Naive B cell (primary cell): ENCODE measurements at regions not wholly inside any gene's neighbourhood (a gene's known extent, or its start where the extent isn't known, plus 50 kb on each side); places are given as distances from the start of the nearest gene placed in this dataset.

Experiments used
- ATAC-seq, 2 donors: fragments of 150-1000 bp; cut with Tn5 transposase; 2 replicates each; pipeline ENCODE4 v1.10.0; 2021; ENCODE audit warnings: low read depth in 2 of 2, mild to moderate bottlenecking in 2 of 2, moderate library complexity in 2 of 2
- DNase-seq: peaks from one replicate; pipeline ENCODE4 v3.0.0; 2022
- H3K27ac Mint-ChIP-seq, 6 donors: one replicate each; pipeline ENCODE4 v1.8.0; 2020 to 2022; ENCODE audit warnings: mild to moderate bottlenecking in 6 of 6, mixed read lengths in 6 of 6, moderate library complexity in 5 of 6, inconsistent platforms in 2 of 6
- H3K27me3 Mint-ChIP-seq, 3 donors: one replicate each; pipeline ENCODE4 v1.8.0; 2021 to 2022; ENCODE audit warnings: mixed read lengths in 3 of 3, mild to moderate bottlenecking in 1 of 3
- H3K36me3 Mint-ChIP-seq, 2 donors: one replicate each; pipeline ENCODE4 v1.8.0; 2020 to 2022; ENCODE audit warnings: mixed read lengths in 2 of 2, inconsistent platforms in 1 of 2, mild to moderate bottlenecking in 1 of 2
- H3K4me1 Mint-ChIP-seq, 3 donors: one replicate each; pipeline ENCODE4 v1.8.0; 2020 to 2022; ENCODE audit warnings: mixed read lengths in 3 of 3, inconsistent platforms in 1 of 3, mild to moderate bottlenecking in 1 of 3, moderate library complexity in 1 of 3
- H3K4me3 Mint-ChIP-seq, 8 donors: one replicate each; pipeline ENCODE4 v1.8.0; 2020 to 2022; ENCODE audit warnings: mild to moderate bottlenecking in 8 of 8, mixed read lengths in 8 of 8, moderate library complexity in 8 of 8, inconsistent platforms in 2 of 8
- H3K9me3 Mint-ChIP-seq, 7 donors: one replicate each; pipeline ENCODE4 v1.8.0; 2020 to 2022; ENCODE audit warnings: mixed read lengths in 7 of 7, mild to moderate bottlenecking in 5 of 7, inconsistent platforms in 2 of 7, moderate library complexity in 1 of 7

DNA sequence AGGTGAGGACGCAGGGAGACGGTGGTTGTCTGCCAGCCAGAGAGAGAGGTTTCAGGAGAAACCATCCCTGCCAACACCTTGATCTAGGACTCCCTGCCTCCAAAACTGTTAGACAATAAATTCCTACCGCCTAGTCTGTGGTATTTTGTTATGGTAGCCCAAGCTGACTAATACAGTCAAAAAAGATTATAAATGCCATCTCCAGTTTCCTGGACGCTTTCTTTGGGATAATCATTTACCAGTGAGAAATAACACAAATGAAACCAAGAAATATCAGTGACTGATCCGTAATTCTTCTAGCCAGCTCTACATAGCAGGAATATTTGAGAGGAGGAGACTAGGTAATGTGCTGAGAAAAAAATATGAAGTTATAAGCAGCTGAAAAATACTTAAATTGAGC, 707.8 kb upstream of the LMCD1 start:
- no peaks in the 10 kb centered on the region for H3K4me1 Mint-ChIP-seq
- no peak for DNase-seq
- ATAC-seq, result no peak
- no peak overlapping the region for H3K4me3 Mint-ChIP-seq
- H3K9me3 Mint-ChIP-seq, result peaks cover 0 to 7% (median 1%) of the 10 kb centered on the region in 7 donors
- H3K36me3 Mint-ChIP-seq, result no peaks in the 10 kb centered on the region
- no peak overlapping the region for H3K27ac Mint-ChIP-seq
- no peaks in the 10 kb centered on the region for H3K27me3 Mint-ChIP-seq

DNA sequence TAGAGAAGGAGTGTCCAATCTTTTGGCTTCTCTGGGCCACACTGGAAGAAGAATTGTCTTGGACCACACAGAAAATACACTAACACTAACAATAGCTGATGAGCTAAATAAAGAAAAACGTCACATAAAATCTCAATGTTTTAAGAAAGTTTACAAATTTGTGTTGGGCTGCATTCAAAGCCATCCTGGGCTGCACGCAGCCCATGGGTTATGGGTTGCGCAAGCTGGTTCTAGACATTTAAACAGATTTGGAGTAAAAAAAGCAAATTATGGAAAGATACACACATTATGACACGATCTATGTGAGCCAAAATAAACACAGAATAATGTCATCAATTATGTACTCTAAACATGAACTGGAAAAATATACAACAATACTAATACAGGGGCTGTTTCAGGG, 703.3 kb upstream of the LMCD1 start:
- Mint-ChIP-seq H3K4me1 (no peaks in the 10 kb centered on the region), H3K27ac (no peak overlapping the region), H3K27me3 (no peaks in the 10 kb centered on the region), H3K4me3 (no peak overlapping the region), H3K36me3 (no peaks in the 10 kb centered on the region), H3K9me3 (peaks cover 0 to 3% (median 0%) of the 10 kb centered on the region in 7 donors)
- DNase-seq (no peak), ATAC-seq (no peak)

DNA sequence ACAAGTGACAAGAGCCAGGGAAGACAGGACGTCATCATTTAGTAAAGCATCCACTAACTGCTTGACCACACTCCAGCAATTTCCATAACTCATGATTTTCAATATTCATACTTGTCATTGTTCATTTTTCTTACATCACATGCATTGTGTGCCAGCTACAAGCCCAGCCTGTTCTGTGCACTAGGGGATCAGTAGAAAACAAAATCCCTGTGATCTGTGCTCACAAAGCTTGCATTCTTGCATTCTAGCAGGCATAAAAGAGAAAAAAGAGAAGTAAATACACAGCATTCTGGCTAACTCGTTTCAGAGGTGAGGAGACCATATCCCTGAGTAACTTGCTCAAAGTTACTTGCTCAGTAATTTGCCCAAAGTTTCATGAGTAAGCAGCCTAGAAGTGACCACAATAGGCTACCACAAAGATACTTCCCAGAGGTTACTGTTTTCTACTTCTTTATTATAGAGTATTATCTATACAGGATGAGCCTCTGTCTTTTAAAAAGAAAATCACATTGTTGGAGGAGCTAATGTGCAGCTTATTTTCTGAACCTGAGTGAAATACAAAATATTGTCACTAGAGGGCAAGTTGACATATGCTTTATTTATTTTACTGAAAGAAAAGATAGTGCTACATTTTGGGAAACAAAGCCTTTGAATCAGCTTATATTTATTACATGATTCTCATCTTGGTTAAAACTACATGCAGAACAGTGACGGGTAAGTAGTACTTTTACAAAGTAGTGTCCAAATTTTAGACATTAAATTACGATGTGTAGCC, 701.4 kb upstream of the LMCD1 start:
- no peaks in the 10 kb centered on the region for H3K4me1 Mint-ChIP-seq

DNA sequence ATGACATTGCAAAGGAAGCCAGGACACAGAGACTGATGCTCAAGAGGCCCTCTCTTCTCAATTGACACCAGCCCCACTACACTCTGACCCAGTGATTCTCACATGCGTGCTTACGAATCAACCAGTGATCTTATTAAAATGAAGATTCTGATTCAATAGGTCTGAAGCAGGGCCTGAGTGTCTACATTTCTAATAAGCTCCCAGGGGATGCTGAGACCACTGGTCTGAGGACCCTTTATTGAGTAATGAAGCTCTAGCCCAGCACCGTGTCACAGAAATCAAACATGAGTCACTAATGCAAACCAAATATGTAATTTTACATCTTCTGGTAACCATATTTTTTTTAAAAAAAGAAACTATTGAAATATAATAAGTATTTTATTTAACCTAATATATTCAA, 689.1 kb upstream of the LMCD1 start:
- ATAC-seq (no peak), DNase-seq (no peak)
- Mint-ChIP-seq H3K36me3 (no peaks in the 10 kb centered on the region), H3K27ac (no peak overlapping the region), H3K27me3 (no peaks in the 10 kb centered on the region), H3K9me3 (peaks cover 0 to 13% (median 2%) of the 10 kb centered on the region in 7 donors), H3K4me3 (no peak overlapping the region), H3K4me1 (no peaks in the 10 kb centered on the region)

More for the DNA sequence above, 701.4 kb upstream of the LMCD1 start:
- DNase-seq (no peak), ATAC-seq (no peak)
- no peaks in the 10 kb centered on the region for H3K27me3 Mint-ChIP-seq
- peaks cover 0 to 2% (median 0%) of the 10 kb centered on the region in 7 donors for H3K9me3 Mint-ChIP-seq
- H3K36me3 Mint-ChIP-seq, result no peaks in the 10 kb centered on the region
- no peak overlapping the region for H3K27ac Mint-ChIP-seq
- H3K4me3 Mint-ChIP-seq, result no peak overlapping the region

DNA sequence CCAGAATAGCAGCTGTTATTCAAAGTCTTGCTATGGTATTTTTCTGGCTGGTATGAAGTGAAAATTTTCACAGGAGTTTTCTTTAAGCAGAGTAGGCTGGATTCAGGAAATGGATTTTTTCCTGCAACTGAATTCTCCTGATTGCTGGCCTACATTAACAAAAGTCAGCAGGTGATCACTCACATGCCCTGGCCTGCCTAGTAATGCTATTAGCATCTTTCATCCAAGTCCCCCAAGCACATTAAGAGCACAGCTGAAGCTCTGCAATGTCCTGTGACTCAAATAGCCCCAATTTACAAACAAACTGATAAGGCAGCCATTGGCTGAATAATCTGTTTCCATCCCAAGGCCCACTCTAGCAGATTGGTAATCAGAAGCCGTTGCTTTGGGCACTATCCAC, 688.3 kb upstream of the LMCD1 start:
- Mint-ChIP-seq H3K9me3 (peaks cover 0 to 18% (median 2%) of the 10 kb centered on the region in 7 donors), H3K4me3 (no peak overlapping the region), H3K27ac (no peak overlapping the region), H3K27me3 (no peaks in the 10 kb centered on the region), H3K36me3 (no peaks in the 10 kb centered on the region), H3K4me1 (no peaks in the 10 kb centered on the region)
- DNase-seq (no peak), ATAC-seq (no peak)

DNA sequence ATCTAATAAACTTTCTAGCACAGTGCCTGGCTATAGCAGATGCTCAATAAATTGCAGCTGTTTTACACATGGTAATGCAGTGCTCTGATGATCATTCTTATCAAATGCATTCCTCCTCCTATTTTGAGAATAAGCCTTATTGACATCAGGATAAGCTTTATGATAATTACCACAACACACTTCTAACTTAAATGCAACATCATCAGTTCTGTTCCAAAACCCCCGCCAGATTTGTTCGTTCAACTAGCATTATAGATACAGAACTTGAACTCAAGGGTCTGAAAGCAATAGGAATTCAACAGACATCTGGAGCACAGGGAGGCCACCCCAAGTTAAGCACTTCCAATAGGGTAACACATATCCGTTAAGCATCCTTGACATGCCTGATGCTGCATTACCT, 684.4 kb upstream of the LMCD1 start:
- no peaks in the 10 kb centered on the region for H3K4me1 Mint-ChIP-seq

DNA sequence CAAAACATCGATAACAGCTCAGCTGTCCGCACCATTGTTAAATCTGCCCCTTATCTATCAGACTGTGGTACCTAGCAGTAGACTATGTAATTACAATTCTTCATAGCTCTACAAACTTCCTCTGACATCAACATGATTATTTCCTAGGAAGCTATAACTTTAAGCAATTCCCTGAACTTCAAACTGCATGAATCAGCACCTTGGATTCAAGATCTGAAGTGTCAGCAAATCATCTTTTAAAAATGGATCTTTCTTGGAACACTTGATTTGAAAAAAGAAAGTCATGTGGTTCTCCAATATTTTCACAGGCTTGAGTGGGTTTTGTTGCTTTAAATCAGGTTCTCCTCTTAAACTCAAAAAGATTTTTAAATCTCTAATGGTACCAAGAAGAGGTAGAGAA, 680.7 kb upstream of the LMCD1 start:
- DNase-seq (no peak), ATAC-seq (no peak)
- no peaks in the 10 kb centered on the region for H3K27me3 Mint-ChIP-seq
- H3K9me3 Mint-ChIP-seq, result peaks cover 14 to 60% (median 28%) of the 10 kb centered on the region in 7 donors
- no peak overlapping the region for H3K4me3 Mint-ChIP-seq
- H3K4me1 Mint-ChIP-seq, result no peaks in the 10 kb centered on the region
- peaks cover 6 to 9% of the 10 kb centered on the region in 2 donors for H3K36me3 Mint-ChIP-seq
- no peak overlapping the region for H3K27ac Mint-ChIP-seq

More for the DNA sequence above, 684.4 kb upstream of the LMCD1 start:
- peaks cover 0 to 30% (median 6%) of the 10 kb centered on the region in 7 donors for H3K9me3 Mint-ChIP-seq
- H3K27ac Mint-ChIP-seq, result no peak overlapping the region
- no peaks in the 10 kb centered on the region for H3K36me3 Mint-ChIP-seq
- DNase-seq (no peak), ATAC-seq (no peak)
- H3K4me3 Mint-ChIP-seq, result no peak overlapping the region
- H3K27me3 Mint-ChIP-seq, result no peaks in the 10 kb centered on the region

DNA sequence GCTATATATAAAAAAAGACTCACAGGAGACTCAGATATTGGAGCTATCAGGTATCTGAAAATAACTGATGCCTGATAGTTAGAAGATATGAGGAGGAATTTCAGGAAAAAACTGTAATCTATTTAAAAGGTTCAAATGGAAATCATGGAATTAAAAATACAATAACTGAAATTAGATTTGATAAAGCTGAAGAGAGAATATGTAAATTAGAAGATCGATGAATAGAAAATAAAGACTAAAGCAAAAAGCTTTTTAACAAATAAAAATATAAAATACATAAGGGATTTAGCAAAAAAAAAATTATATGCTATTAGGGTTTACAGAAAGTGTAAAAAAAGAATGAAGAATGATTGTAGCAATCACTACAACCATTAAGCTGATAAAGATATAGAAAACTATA, 679.8 kb upstream of the LMCD1 start:
- no peaks in the 10 kb centered on the region for H3K4me1 Mint-ChIP-seq

DNA sequence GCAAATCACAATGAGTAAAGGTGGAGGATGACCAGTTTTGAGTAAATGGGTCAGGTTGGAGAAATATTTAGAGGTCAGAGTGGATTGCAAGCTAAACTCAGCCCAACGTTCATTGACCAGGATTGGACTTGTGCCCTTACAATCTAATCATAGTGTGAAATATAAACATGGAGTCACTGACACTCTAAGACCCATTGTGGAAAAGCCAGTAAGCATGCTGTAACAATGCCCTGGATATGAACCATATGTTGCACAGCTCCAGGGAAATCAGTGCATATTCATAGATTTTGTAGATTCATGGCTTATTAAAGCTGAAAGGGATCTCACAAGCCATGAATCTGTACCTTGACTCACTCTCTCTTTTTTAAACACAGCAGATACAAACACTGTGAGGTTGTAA, 660.2 kb upstream of the LMCD1 start:
- Mint-ChIP-seq H3K4me1 (no peaks in the 10 kb centered on the region), H3K27ac (no peak overlapping the region), H3K4me3 (no peak overlapping the region), H3K27me3 (no peaks in the 10 kb centered on the region), H3K9me3 (peaks cover 0 to 10% (median 4%) of the 10 kb centered on the region in 7 donors), H3K36me3 (no peaks in the 10 kb centered on the region)
- no peak for DNase-seq
- no peak for ATAC-seq

More for the DNA sequence above, 679.8 kb upstream of the LMCD1 start:
- Mint-ChIP-seq H3K9me3 (peaks cover 14 to 69% (median 30%) of the 10 kb centered on the region in 7 donors), H3K36me3 (peaks cover 6 to 9% of the 10 kb centered on the region in 2 donors), H3K27me3 (no peaks in the 10 kb centered on the region), H3K27ac (no peak overlapping the region), H3K4me3 (no peak overlapping the region)
- DNase-seq (no peak), ATAC-seq (no peak)

DNA sequence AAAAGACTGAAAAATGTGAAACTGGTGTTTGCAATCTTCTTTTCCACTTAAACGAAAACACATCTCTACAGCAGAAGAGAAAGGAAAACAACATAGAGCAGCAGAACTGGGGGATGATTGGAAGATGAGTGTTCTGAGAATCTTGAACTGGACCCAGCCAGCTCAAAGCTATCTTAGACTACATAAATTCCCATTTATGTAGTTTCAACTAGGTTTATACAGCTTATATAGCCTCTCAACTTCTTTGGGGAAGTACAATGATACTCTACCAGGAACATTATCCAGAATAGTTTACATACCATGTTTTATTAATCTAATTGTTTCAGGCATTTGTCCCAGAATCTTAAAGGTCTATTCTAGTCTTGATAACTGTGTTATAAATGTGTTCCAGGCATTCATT, 658.2 kb upstream of the LMCD1 start:
- Mint-ChIP-seq H3K36me3 (no peaks in the 10 kb centered on the region), H3K27ac (no peak overlapping the region), H3K4me1 (no peaks in the 10 kb centered on the region), H3K4me3 (no peak overlapping the region), H3K27me3 (no peaks in the 10 kb centered on the region), H3K9me3 (peaks cover 0 to 10% (median 5%) of the 10 kb centered on the region in 7 donors)
- no peak for ATAC-seq
- no peak for DNase-seq

DNA sequence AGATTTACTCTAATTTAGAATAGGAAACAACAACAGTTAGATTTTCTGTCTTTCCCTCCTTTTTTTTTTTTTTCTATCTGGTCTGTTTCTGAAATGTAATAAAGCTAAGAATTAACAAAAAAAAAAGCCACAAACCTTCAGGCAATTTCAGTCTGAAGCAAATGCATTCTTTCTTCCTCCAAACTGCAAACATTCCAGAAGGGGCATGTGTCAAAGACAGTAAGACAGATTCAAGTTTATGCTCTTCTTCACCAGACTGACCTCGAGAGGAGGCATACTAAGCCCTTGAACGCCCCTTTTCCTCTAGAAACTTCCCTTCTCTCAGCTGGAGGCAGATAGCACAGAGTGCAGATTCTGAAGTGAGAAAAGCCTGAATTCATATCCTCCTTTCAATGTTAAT, 654.6 kb upstream of the LMCD1 start:
- ATAC-seq, result no peak
- H3K27me3 Mint-ChIP-seq, result no peaks in the 10 kb centered on the region
- peaks cover 0 to 11% (median 6%) of the 10 kb centered on the region in 7 donors for H3K9me3 Mint-ChIP-seq
- no peaks in the 10 kb centered on the region for H3K4me1 Mint-ChIP-seq
- DNase-seq, result no peak
- no peak overlapping the region for H3K27ac Mint-ChIP-seq
- no peak overlapping the region for H3K4me3 Mint-ChIP-seq
- H3K36me3 Mint-ChIP-seq, result no peaks in the 10 kb centered on the region

DNA sequence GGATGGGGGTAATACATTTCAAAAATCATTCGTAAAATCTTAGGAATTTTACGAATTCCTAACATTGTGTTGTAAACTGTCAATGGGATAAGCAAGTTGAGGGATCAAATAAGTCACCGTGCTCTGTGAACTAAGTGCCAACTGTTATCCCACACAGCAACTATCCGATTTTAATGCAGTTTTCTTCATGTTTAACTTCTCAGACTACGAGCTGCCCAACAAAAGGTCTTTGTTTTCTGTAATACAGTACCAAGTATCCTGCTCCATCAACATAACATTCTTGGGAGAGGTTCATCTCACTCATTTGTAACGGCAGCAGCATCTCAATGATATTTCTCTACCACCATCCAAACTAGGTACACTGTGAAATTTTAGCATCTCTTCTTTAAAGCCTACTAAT, 654.1 kb upstream of the LMCD1 start:
- DNase-seq, result no peak
- ATAC-seq, result no peak
- Mint-ChIP-seq H3K36me3 (no peaks in the 10 kb centered on the region), H3K4me3 (no peak overlapping the region), H3K27ac (no peak overlapping the region), H3K27me3 (no peaks in the 10 kb centered on the region), H3K9me3 (peaks cover 0 to 13% (median 6%) of the 10 kb centered on the region in 7 donors), H3K4me1 (no peaks in the 10 kb centered on the region)

DNA sequence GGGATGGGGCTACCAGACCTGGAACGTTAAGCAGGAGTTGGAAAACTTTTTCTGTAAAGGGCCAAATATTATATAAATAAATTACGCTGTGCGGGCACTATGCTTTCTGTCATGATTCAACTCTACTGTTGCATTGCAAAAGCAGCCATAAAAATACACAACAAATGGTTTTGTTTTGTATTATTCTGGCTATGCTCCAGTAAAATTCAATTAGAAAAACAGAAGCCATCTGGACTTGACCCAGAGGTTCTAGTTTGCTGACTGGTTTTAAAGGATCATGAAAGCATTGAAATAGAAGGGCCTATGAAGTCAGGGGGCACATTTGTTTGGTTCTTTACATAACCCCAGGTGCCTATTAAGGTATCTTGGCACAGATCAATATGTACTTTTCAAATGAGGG, 647.4 kb upstream of the LMCD1 start:
- DNase-seq, result no peak
- Mint-ChIP-seq H3K27me3 (no peaks in the 10 kb centered on the region), H3K27ac (no peak overlapping the region), H3K36me3 (no peaks in the 10 kb centered on the region), H3K9me3 (peaks cover 0 to 14% (median 5%) of the 10 kb centered on the region in 7 donors), H3K4me1 (no peaks in the 10 kb centered on the region), H3K4me3 (no peak overlapping the region)
- no peak for ATAC-seq

DNA sequence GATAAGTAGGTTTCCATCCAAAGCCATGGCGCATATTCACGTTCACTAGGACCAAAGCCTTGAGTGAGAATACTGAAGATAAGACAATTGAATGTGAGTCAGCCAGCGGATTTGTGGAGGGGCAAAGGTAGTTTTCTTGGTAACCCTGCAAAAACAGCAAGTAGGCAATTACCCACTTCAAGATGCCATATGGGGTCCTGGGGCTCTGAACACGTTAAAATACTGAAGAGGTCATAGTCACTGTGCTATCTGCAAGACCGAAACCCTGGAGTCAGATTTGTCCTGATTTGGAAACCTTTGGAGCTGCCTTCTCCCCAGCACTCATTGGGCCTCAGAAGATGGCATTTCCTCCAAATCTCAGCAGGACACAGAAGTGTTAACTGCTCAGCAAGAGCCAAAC, 646.9 kb upstream of the LMCD1 start:
- Mint-ChIP-seq H3K36me3 (no peaks in the 10 kb centered on the region), H3K4me3 (no peak overlapping the region), H3K4me1 (no peaks in the 10 kb centered on the region), H3K27ac (no peak overlapping the region), H3K27me3 (no peaks in the 10 kb centered on the region), H3K9me3 (peaks cover 4 to 13% (median 5%) of the 10 kb centered on the region in 7 donors)
- no peak for ATAC-seq
- DNase-seq, result no peak
